ENCODE measurements at regions not wholly inside any gene's neighbourhood (a gene's known extent, or its start where the extent isn't known, plus 50 kb on each side); places are given as distances from the start of the nearest gene placed in this dataset.

GRCh38 chr15:87408902-87409301 lies 847.6 kb downstream of the NTRK3 start (continued):
- no peak for TF ChIP-seq ZNF610 (tag by site-specific recombination; IDR thresholded peaks at IDR 0.05; ENCODE audit: borderline replicate concordance)
- TF ChIP-seq ZIC2 (tag by site-specific recombination; IDR thresholded peaks at IDR 0.05): no peak
- no peak for TF ChIP-seq TRIM28 (IDR thresholded peaks at IDR 0.05; ENCODE audit: borderline replicate concordance, low read length)
- no peak for TF ChIP-seq GLI4 (tag by site-specific recombination; IDR thresholded peaks at IDR 0.05)

GRCh38 chr15:87403973-87404372 lies 852.6 kb downstream of the NTRK3 start:
- H3K9me3 ChIP-seq (ENCODE audit: control insufficient read depth, insufficient read depth, low read depth, low read length): no peaks in the 10 kb centered on the region
- ChIA-PET POLR2A (no interaction called here), CTCF (interaction anchor here (0.6 to 0.9 kb wide), 3 partner anchors 201 to 841 kb away, joined by 3 to 5 read pairs (median 3); no protein-coding TSS in a partner anchor)
- H3K36me3 ChIP-seq (ENCODE audit: control insufficient read depth in 2 of 2, insufficient read depth in 1 of 2, low read length in 2 of 2): no peaks in the 10 kb centered on the region
- no peak overlapping the region for H3K27ac ChIP-seq (ENCODE audit: extremely low read depth, low read depth, low read length)
- TF ChIP-seq ZNF529 (tag by site-specific recombination; IDR thresholded peaks at IDR 0.05; ENCODE audit: insufficient replicate concordance): no peak
- TF ChIP-seq ZNF324 (tag by site-specific recombination; IDR thresholded peaks at IDR 0.05): no peak
- TF ChIP-seq ZNF37A (tag by site-specific recombination; IDR thresholded peaks at IDR 0.05): no peak
- TF ChIP-seq ZNF18 (tag by site-specific recombination; IDR thresholded peaks at IDR 0.05): no peak
- no peak for TF ChIP-seq GFI1B (tag by site-specific recombination; IDR thresholded peaks at IDR 0.05)
- no peak for TF ChIP-seq ZNF248 (tag by site-specific recombination; IDR thresholded peaks at IDR 0.05)
- TF ChIP-seq ZNF596 (tag by site-specific recombination; IDR thresholded peaks at IDR 0.05): no peak
- no peak for TF ChIP-seq ZEB2 (tag by site-specific recombination; IDR thresholded peaks at IDR 0.05)
- no peak for TF ChIP-seq PRDM1 (tag by site-specific recombination; IDR thresholded peaks at IDR 0.05)
- TF ChIP-seq SCRT1 (tag by site-specific recombination; IDR thresholded peaks at IDR 0.05; ENCODE audit: borderline replicate concordance): no peak
- TF ChIP-seq ZNF146 (tag by site-specific recombination; IDR thresholded peaks at IDR 0.05): no peak
- no peak overlapping the region for H3K4me3 ChIP-seq (ENCODE audit: low read depth, low read length)
- no peaks in the 10 kb centered on the region for H3K4me1 ChIP-seq (ENCODE audit: control insufficient read depth, insufficient read depth, low read length)

GRCh38 chr15:87401973-87402372 lies 854.6 kb downstream of the NTRK3 start:
- Histone ChIP-seq H3K9me3 (ENCODE audit: control insufficient read depth, insufficient read depth, low read depth, low read length) (no peaks in the 10 kb centered on the region), H3K27ac (ENCODE audit: extremely low read depth, low read depth, low read length) (no peak overlapping the region), H3K4me1 (ENCODE audit: control insufficient read depth, insufficient read depth, low read length) (no peaks in the 10 kb centered on the region), H3K36me3 (ENCODE audit: control insufficient read depth in 2 of 2, insufficient read depth in 1 of 2, low read length in 2 of 2) (no peaks in the 10 kb centered on the region), H3K4me3 (ENCODE audit: low read depth, low read length) (no peak overlapping the region)
- ChIA-PET POLR2A (no interaction called here), CTCF (interaction anchor here (0.7 kb wide), 1 partner anchor 16 kb away, joined by 4 read pairs; no protein-coding TSS in a partner anchor)
- no peak for TF ChIP-seq ZNF211 (tag by site-specific recombination; IDR thresholded peaks at IDR 0.05; ENCODE audit: low read depth)
- TF ChIP-seq ZXDB (tag by site-specific recombination; IDR thresholded peaks at IDR 0.05): no peak
- no peak for TF ChIP-seq GLIS2 (tag by site-specific recombination; IDR thresholded peaks at IDR 0.05)
- TF ChIP-seq PRDM6 (tag by site-specific recombination; IDR thresholded peaks at IDR 0.05): no peak
- TF ChIP-seq ZBTB6 (tag by site-specific recombination; IDR thresholded peaks at IDR 0.05): no peak
- TF ChIP-seq ZNF658 (tag by site-specific recombination; IDR thresholded peaks at IDR 0.05): no peak
- TF ChIP-seq ZNF555 (tag by site-specific recombination; conservative IDR thresholded peaks at IDR 0.05): no peak
- TF ChIP-seq ZBTB17 (tag by site-specific recombination; IDR thresholded peaks at IDR 0.05): no peak
- TF ChIP-seq ZNF311 (tag by site-specific recombination; IDR thresholded peaks at IDR 0.05; ENCODE audit: borderline replicate concordance): no peak
- no peak for TF ChIP-seq ZNF292 (tag by site-specific recombination; IDR thresholded peaks at IDR 0.05; ENCODE audit: borderline replicate concordance, low read depth)
- no peak for TF ChIP-seq ZNF768 (tag by site-specific recombination; IDR thresholded peaks at IDR 0.05)
- TF ChIP-seq ZBTB1 (tag by site-specific recombination; IDR thresholded peaks at IDR 0.05): no peak
- TF ChIP-seq ZNF585B (tag by site-specific recombination; IDR thresholded peaks at IDR 0.05): no peak
- no peak for TF ChIP-seq KLF9 (tag by site-specific recombination; IDR thresholded peaks at IDR 0.05; ENCODE audit: low read depth)
